NCI-H748 (cell line): ENCODE measurements at regions not wholly inside any gene's neighbourhood (a gene's known extent, or its start where the extent isn't known, plus 50 kb on each side); places are given as distances from the start of the nearest gene placed in this dataset.
"Not testable (repeated sequence)": the region's sequence is repeated elsewhere in the genome, so short reads cannot be mapped to it uniquely, and the experiment has no call there.

Experiments
- DNase-seq: peaks from one replicate; lab custom pipeline; 2025; ENCODE audit not compliant: unreplicated experiment; lab: John Stamatoyannopoulos, UW

- DNase-seq, result no peak
Measured at GRCh38 chr16:73966851-73967250, 329.8 kb upstream of the PSMD7 start.

GRCh38 chr16:73965591-73965990 lies 331.0 kb upstream of the PSMD7 start:
- no peak for DNase-seq

DNA sequence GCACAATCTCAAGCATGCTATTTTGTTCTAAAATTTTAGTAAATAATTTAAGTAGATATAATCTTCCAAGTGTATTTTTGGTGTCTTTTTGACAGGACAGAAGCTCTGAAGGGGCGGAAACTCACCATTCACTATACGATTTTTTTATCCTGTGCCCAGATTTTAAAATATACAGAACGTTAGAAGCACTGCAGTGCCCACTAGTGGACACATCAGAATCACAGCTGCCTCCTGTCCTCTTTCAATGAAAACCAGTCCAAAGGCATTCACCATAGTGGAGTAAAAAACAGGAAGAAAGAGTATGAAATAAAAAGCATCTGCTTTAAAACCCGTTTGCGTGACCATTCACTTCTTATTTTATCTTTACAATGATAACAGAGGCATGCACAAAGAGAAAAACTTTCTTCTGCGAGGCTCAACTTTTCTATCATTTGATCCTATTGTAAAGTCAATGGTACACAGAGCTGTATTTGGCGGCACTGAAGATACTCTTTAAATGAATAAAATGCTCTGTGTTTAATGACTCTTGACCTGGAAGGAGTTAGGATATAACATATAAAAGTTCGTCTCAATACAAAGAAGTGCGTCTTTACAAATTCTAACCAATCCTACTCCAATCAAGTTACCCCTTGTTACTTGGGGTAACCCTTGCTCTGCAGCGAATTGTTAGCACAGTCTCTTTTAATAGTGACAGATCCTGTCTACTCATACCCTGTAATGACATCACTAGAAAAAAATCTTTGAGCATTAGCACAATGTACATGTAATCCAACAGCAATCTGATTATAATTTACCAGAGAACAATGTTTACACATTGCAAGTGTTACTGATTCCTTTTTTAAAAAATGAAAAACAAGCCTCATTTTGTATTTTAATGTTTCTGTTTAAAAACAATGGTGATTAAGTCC lies 339.8 kb upstream of the PSMD7 start:
- peak; percentile 54 for DNase-seq

DNA sequence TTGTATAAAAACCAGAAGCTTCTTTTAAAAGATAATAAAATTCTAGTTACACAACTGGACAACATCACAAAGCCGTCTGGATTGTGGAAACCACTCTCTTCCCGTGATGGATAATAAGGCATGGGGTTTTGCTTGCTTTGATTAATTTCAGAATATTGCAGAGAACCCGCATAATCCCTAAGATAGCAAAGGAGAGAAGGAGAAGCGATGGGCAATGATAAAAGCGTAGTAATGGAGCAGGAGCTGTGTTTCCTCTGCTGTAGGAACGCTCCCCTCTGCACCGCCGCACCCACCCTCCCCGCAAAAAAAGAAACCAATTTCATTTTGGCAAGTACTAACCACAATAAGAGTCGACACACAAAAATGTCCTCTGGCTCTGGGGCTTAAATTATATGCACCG lies 340.9 kb upstream of the PSMD7 start:
- no peak for DNase-seq

- no peak for DNase-seq
Measured at GRCh38 chr16:73955255-73955654, 341.4 kb upstream of the PSMD7 start.

DNA sequence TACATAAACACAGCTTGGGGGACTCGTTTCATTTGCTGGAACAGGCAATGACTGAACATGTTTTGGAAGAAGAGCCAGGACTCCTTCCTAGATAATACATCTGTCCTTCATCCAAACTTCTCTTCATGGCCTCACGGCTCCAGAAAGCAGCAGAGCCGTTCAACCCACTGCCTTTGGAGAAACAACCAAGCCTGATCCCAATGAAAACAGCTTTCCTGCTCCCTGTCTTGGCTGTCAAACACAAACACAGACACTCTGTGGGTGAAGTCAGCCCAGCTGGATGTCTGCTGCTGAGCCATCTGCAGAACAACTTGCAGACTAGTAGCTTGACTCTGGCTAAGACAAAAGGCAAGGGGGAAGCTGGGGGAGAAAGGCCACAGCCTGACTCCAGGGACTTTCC lies 345.1 kb upstream of the PSMD7 start:
- no peak for DNase-seq

- DNase-seq, result no peak
Measured at GRCh38 chr16:73949574-73950320, 346.9 kb upstream of the PSMD7 start.

DNA sequence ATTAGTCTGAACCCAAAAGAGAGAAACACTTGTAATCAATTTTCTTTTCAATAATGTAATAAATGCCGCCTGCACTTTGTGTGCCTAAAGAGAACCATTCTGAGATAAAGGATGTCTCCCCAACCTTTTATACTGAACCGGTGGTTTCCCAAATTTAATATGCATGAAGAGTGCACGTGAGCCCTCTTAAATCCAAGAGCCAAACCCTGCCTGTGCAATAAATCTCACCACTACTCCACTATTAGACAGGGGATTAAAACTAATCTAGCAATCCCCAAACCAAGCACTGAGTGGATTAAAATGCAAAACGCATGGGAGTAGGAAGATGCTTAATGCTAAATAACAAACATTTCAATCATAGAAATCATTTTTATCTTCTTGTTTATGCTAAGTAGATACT lies 351.0 kb upstream of the PSMD7 start:
- no peak for DNase-seq

- DNase-seq, result not testable (repeated sequence)
Measured at GRCh38 chr16:73943184-73943583, 353.4 kb upstream of the PSMD7 start.

GRCh38 chr16:73940786-73941185 lies 355.8 kb upstream of the PSMD7 start:
- DNase-seq, result not testable (repeated sequence)

DNA sequence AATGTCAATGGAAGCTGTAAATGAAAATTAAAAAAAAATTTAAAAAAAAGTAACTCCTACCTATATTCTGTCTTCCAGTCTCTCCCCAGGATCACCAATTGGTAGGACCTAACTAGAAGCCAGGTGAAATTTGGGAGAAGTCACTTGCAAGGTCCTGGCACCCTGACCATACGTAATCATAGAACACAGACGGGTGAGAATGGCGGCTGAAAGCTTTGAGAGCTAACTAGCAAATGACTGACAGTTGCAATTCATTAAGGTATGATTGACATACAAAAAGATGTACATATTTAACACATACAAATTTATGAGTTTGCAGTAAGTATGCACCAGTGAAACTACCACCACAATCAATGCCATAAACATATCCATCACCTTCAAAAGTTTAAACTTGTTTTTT lies 372.7 kb upstream of the PSMD7 start:
- no peak for DNase-seq

- DNase-seq, result no peak
Measured at GRCh38 chr16:73921295-73921694, 375.3 kb upstream of the PSMD7 start.

DNA sequence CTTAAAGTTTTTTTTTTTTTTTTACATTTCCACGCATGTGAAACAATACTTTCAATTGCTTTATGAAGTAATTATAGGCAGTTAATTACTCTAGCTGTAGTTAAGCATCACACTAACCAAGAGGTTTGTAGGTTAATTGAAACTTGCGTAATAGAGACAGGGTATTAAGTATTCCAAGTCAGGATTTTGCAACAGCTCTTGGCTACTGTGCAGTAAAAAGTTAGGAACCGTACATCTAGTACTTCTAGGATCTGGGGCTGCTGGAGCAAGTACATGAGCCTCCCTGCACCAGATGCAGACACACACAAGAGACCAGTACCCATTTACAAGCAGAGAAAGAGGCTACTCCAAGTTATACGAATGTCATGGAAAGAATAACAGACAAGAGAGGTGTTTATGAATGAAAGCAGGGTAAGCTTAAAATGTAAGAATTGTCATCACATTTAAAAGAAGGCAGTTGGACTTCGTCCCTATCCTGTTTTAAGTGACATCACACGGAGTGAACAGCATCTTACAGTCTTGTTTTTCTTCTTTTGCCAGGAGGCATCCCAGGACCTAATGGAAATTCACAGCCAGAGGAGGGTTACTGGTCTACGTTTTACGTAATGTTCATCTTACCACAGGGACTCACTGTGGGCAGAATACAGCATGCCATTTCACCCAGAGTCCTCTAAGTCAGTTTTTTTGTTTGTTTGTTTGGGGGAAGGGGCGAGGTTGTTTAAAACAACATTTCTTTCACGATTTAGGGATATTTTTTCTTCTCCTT lies 379.6 kb upstream of the PSMD7 start:
- no peak for DNase-seq

DNA sequence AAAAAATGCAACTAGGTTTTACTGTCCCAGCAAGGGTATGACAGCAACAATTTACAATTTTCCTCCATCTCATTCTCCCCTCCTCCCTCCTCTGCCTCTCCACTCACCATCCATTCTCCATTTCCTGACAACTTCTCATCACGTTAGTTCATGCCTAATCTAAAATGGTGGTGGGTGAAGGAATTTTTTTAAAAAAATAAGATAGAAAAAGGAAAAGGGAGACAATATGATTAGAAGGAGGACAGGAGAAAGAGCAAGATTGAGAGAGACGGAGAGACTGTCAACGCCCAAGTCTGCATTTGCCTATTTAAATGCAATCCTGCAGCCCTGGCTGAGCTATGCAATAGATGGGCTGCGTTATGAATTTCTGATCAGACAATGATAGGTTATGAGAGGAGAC lies 380.7 kb upstream of the PSMD7 start:
- DNase-seq, result no peak

DNA sequence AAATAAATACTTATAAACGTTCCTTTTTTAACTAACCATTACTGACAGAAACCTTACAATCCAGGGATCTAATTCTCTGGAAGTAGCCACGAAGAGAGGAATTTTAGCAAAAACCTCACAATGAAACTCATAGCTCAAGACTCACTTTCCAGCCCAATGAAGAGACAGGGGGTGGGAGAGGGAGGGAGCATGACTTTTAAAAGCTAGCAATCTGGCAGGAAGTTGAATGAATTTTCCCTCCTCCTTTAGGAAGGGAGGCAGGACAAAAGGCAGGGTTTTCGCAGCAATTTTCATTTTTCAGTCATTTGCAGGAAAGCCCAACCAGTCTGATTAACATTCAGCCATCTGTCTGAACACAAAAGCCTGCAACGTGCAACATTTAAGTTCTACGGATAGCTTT lies 381.5 kb upstream of the PSMD7 start:
- no peak for DNase-seq

GRCh38 chr16:73912850-73913249 lies 383.8 kb upstream of the PSMD7 start:
- no peak for DNase-seq

GRCh38 chr16:73912281-73912680 lies 384.3 kb upstream of the PSMD7 start:
- no peak for DNase-seq

GRCh38 chr16:73909529-73910035 lies 387.0 kb upstream of the PSMD7 start:
- DNase-seq, result no peak

- peak; percentile 30 for DNase-seq
Measured at GRCh38 chr16:73891129-73891542, 405.5 kb upstream of the PSMD7 start.

DNA sequence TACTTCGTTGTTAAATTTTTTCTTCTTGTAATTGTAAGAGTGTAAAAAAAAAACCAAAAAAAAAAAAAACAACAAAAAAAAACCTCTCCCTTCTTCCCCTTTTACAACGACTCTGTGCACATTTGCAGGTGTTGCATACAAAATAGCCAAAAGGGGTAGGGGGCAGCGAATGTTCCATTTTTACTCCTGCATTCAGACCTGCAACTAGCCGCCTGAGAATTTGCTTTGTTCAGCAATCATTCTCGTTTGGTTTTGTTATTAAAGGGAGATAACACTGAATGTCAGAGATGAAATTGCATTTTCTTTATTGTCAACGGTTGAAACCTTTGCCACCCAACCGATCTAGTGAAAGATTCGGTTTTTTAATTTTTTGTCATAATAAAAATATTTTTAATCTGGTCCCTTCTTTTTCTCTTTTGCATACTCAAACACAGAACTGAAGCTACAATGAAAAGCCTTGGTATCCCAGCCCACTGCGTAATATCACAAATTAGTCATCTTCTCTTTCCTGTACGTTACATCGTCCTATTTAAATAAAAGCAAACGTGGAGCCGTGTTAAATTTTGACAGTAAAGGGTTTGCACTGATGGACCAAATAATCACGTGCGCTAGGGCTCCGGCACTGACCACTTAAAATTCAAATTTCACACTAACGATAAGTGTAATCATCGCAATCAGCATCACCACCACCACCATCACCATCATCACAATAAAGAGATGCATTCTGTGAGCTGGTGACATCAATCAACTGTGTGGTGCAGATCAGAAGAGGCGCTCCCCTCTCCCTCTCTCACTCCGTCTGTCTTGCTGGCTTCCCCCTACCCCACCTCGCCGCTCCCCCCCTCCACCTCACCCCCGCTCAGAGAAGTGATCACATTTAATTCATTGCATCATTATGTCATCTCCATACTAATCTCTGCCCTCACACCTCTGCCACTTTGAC lies 406.2 kb upstream of the PSMD7 start:
- peak; percentile 14 for DNase-seq
